ENCODE measurements at regions not wholly inside any gene's neighbourhood (a gene's known extent, or its start where the extent isn't known, plus 50 kb on each side); places are given as distances from the start of the nearest gene placed in this dataset.

DNA sequence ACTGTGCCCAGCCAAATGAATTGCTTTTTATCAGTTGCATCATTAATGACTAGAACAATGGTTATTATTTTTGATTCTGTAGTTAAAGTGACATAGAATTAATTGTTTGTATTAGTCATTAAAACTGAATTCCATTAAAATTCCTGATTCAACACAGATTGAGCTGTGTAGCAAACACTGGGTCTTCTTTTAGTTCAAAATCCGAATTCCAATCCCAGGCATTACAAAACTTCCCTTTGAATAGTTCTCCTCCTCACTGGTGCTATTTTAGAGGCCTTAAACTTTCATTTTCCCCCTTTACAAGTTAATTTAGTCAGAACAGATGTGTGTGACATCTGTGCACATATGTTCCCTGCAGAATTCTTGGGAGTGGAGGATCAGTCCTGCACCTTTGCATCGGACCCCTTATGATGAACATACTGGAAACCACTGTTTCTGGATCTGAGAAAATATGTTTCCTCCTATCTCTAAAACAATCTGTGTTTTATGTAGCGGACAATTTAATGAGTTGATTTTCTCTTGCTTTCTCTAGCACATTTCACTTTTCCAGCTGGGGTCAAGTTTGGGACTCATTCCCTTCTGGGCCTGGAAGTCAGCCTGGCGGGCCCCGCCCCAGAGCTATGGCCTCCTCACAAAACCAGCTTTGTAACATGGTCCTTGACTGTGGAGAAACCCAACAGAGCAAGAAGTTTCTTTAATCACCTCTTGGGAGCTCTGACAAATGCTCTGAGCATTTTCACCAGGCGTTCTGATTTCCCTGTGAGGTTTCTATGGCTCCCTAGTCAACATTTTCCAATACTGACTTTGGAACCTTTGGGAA lies 87.9 kb upstream of the MAMDC2 start:
- Histone ChIP-seq H3K36me3 (no peaks in the 10 kb centered on the region), H3K27me3 (peaks cover 15% of the 10 kb centered on the region), H3K9me3 (no peaks in the 10 kb centered on the region), H3K4me1 (no peaks in the 10 kb centered on the region), H3K4me3 (ENCODE audit: low read depth, low read length) (no peak overlapping the region)
- DNase-seq, result no peak
- TF ChIP-seq, protein P1, sequence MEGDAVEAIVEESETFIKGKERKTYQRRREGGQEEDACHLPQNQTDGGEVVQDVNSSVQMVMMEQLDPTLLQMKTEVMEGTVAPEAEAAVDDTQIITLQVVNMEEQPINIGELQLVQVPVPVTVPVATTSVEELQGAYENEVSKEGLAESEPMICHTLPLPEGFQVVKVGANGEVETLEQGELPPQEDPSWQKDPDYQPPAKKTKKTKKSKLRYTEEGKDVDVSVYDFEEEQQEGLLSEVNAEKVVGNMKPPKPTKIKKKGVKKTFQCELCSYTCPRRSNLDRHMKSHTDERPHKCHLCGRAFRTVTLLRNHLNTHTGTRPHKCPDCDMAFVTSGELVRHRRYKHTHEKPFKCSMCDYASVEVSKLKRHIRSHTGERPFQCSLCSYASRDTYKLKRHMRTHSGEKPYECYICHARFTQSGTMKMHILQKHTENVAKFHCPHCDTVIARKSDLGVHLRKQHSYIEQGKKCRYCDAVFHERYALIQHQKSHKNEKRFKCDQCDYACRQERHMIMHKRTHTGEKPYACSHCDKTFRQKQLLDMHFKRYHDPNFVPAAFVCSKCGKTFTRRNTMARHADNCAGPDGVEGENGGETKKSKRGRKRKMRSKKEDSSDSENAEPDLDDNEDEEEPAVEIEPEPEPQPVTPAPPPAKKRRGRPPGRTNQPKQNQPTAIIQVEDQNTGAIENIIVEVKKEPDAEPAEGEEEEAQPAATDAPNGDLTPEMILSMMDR (IDR thresholded peaks at IDR 0.05; ENCODE audit: low read depth, low read length), result no peak

DNA sequence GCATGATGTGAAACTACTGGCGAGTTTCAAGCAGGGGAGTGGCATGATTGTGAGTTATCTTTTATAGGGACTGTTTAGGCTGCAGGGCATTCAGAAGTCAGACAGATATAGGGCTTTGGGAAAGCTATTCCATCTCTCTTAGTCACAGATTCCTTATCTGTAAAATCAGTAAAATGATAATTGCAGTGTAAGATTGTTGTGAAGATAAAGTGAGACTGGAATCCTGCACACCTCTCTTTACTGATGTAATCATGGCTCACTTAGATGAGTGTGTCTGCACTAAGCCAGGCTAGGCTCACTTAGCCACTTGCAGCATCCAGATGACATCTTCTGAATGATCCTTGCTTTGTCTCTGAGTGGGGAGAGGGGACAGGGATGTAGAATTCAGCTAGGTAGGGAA lies 81.8 kb upstream of the MAMDC2 start:
- H3K4me3 ChIP-seq (ENCODE audit: low read depth, low read length), result no peak overlapping the region
- TF ChIP-seq, protein P1 (IDR thresholded peaks at IDR 0.05; ENCODE audit: low read depth, low read length), result no peak

DNA sequence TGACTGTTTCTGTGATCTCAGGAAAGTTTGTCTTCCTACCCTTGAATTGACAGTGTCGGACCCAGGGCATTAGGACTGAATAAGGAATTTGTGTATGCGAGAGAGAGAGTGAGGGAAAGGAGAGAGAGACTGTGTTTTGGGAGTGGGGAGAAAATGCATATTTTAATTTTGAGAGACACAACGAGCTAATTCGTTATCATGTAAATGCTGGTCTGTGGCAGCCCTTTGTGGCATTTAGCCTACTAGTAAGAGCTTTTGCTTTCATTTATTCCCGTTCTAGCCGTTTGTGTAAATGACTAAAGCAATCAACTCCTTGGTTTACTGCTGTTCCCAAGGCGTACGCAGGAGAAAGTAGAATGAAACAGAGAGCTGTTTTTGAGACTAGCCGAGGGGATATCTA lies 79.8 kb upstream of the MAMDC2 start:
- Histone ChIP-seq H3K9me3 (no peaks in the 10 kb centered on the region), H3K27me3 (peaks cover 9% of the 10 kb centered on the region), H3K4me1 (no peaks in the 10 kb centered on the region), H3K4me3 (ENCODE audit: low read depth, low read length) (no peak overlapping the region), H3K36me3 (no peaks in the 10 kb centered on the region)
- no peak for DNase-seq
- TF ChIP-seq, protein P1 (IDR thresholded peaks at IDR 0.05; ENCODE audit: low read depth, low read length), result no peak

More for the DNA sequence above, 81.8 kb upstream of the MAMDC2 start:
- H3K27me3 ChIP-seq, result peaks cover 12% of the 10 kb centered on the region
- DNase-seq, result no peak
- H3K36me3 ChIP-seq, result no peaks in the 10 kb centered on the region
- H3K9me3 ChIP-seq, result no peaks in the 10 kb centered on the region
- no peaks in the 10 kb centered on the region for H3K4me1 ChIP-seq

DNA sequence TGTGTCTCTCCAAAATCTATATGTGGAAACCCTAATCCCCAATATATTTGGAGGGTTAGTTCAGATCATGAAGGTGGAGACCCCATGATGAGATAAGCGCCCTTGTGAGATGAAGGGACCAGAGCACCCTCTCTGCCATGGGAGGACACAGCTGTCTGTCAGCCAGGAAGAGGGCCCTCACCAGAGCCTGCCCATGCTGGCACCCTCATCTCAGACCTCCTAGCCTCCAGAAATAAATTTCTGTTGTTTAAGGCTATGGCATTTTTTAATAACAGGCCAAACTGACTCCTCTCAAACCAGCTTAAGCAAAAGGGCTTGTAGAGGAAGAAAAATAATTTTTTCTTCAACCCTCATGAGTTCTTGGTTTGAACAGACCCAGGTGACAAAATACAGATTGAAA lies 79.2 kb upstream of the MAMDC2 start:
- no peaks in the 10 kb centered on the region for H3K4me1 ChIP-seq
- no peaks in the 10 kb centered on the region for H3K36me3 ChIP-seq
- TF ChIP-seq, protein P1 (IDR thresholded peaks at IDR 0.05; ENCODE audit: low read depth, low read length), result no peak
- H3K9me3 ChIP-seq, result no peaks in the 10 kb centered on the region
- DNase-seq, result no peak
- no peak overlapping the region for H3K4me3 ChIP-seq (ENCODE audit: low read depth, low read length)
- H3K27me3 ChIP-seq, result peaks cover 9% of the 10 kb centered on the region

DNA sequence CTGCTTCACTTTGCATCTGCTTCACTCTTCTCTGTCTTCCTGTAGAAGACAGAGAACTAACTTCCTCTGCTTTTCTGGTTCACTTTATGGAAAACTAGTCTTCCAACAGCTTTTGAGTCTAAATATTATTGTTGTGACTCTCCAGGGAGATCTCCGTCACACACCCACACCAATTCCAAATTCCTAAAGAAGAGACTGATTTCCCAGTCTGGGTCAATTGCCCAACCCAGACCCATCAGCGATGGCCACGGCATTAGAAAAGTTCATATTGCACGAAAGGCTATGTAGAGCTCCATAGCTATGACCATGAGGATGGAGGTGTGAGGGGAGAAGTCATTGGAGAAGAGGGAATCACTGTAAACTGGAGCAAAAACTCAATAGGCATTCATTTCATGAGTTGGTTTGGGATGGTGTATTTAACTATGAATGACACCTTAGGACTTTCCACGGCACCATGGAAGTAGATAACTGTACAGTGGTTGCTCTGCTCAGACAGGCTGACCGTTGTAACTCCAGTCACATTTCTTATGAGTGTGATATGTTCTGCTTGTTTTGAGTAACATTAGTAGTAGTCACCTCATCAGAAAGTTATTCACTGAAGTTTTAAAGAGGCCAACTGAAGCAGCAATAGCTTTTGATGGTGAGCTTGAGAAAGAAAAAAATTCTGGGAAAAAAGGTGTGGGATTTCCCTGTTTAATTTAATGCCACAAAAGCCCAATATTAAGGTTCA lies 78.1 kb upstream of the MAMDC2 start:
- Histone ChIP-seq H3K9me3 (no peaks in the 10 kb centered on the region), H3K4me1 (no peaks in the 10 kb centered on the region), H3K36me3 (no peaks in the 10 kb centered on the region), H3K27me3 (no peaks in the 10 kb centered on the region), H3K4me3 (ENCODE audit: low read depth, low read length) (no peak overlapping the region)
- no peak for DNase-seq
- TF ChIP-seq, protein P1 (IDR thresholded peaks at IDR 0.05; ENCODE audit: low read depth, low read length), result no peak

DNA sequence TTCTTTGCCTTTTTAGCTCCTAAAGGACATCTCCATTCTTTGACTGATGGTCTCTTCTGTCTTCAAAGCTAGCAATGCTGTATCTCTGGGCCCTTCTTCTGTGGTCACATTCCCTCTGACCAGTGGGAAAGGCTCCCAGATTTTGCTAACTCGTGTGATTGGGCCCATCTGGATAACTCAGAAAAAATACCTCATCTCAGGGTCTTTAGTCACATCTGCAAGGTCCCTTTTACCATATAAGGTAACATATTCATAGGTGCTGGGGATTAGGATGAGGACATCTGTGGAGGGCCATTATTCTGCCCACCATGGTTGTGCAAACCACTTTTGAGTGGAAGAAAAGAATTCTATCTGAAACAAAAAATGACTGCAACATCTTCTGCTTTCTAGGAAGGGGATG lies 76.3 kb upstream of the MAMDC2 start:
- no peaks in the 10 kb centered on the region for H3K27me3 ChIP-seq
- no peaks in the 10 kb centered on the region for H3K4me1 ChIP-seq
- DNase-seq, result no peak

More for the DNA sequence above, 76.3 kb upstream of the MAMDC2 start:
- TF ChIP-seq, protein P1 (IDR thresholded peaks at IDR 0.05; ENCODE audit: low read depth, low read length), result no peak
- Histone ChIP-seq H3K4me3 (ENCODE audit: low read depth, low read length) (no peak overlapping the region), H3K9me3 (no peaks in the 10 kb centered on the region), H3K36me3 (no peaks in the 10 kb centered on the region)

All from BE2C (cell line).